ENCODE measurements at regions not wholly inside any gene's neighbourhood (a gene's known extent, or its start where the extent isn't known, plus 50 kb on each side); places are given as distances from the start of the nearest gene placed in this dataset.
A peak's percentile ranks its signal among the peaks of the same experiment; 100 is the strongest.

GRCh38 chr10:113473011-113473410, 79.8 kb upstream of the HABP2 start:
- DNase-seq = no peak
- Histone ChIP-seq H3K4ac (ENCODE audit: low read depth, low read length) (no peak overlapping the region), H3K23ac (ENCODE audit: low read length) (no peak overlapping the region)

GRCh38 chr10:113473851-113474250, 79.0 kb upstream of the HABP2 start:
- H2AK5ac ChIP-seq (ENCODE audit: low read length) = no peak overlapping the region
- DNase-seq = no peak
- H3K9ac ChIP-seq (ENCODE audit: low read length) = no peak overlapping the region
- no peak overlapping the region for H3K18ac ChIP-seq (ENCODE audit: low read length)
- no peak overlapping the region for H4K8ac ChIP-seq (ENCODE audit: low read depth, low read length)
- H3K4ac ChIP-seq (ENCODE audit: low read depth, low read length) = no peak overlapping the region
- no peak overlapping the region for H3K27ac ChIP-seq (ENCODE audit: low read depth, low read length)
- H3K79me1 ChIP-seq (ENCODE audit: low read length) = no peaks in the 10 kb centered on the region
- no peak overlapping the region for H2BK120ac ChIP-seq (ENCODE audit: low read depth, low read length)
- no peak overlapping the region for H2BK5ac ChIP-seq (ENCODE audit: low read length)
- H3K4me1 ChIP-seq (ENCODE audit: control insufficient read depth, low read depth, low read length) = peaks cover 12% of the 10 kb centered on the region
- no peaks in the 10 kb centered on the region for H3K27me3 ChIP-seq (ENCODE audit: insufficient read depth, low read length, poor library complexity)
- H2BK15ac ChIP-seq (replicated peaks; ENCODE audit: low read depth) = no peak overlapping the region
- no peak overlapping the region for H3K23ac ChIP-seq (ENCODE audit: low read length)
- no peaks in the 10 kb centered on the region for H3K79me2 ChIP-seq (ENCODE audit: control insufficient read depth, insufficient read depth, low read length)
- no CpG with 5 or more reads among the region's 3 CpGs for WGBS (ENCODE audit: extremely low coverage, insufficient coverage, low lambda C conversion rate)
- H3K4me3 ChIP-seq (ENCODE audit: low read length) = no peak overlapping the region
- no peaks in the 10 kb centered on the region for H3K36me3 ChIP-seq (ENCODE audit: control insufficient read depth, insufficient read depth, low read length)
- H3K56ac ChIP-seq (ENCODE audit: low read length) = no peak overlapping the region
- H4K5ac ChIP-seq (ENCODE audit: low read length) = no peak overlapping the region
- no peak overlapping the region for H3K4me2 ChIP-seq (ENCODE audit: low read length)

More at GRCh38 chr10:113473011-113473410, 79.8 kb upstream of the HABP2 start:
- H4K5ac ChIP-seq (ENCODE audit: low read length) = no peak overlapping the region
- no peaks in the 10 kb centered on the region for H3K79me1 ChIP-seq (ENCODE audit: low read length)
- H3K18ac ChIP-seq (ENCODE audit: low read length) = no peak overlapping the region
- H3K79me2 ChIP-seq (ENCODE audit: control insufficient read depth, insufficient read depth, low read length) = no peaks in the 10 kb centered on the region
- no peak overlapping the region for H4K8ac ChIP-seq (ENCODE audit: low read depth, low read length)
- H2BK5ac ChIP-seq (ENCODE audit: low read length) = no peak overlapping the region
- H3K27me3 ChIP-seq (ENCODE audit: insufficient read depth, low read length, poor library complexity) = no peaks in the 10 kb centered on the region
- no CpG with 5 or more reads among the region's 1 CpG for WGBS (ENCODE audit: extremely low coverage, insufficient coverage, low lambda C conversion rate)
- no peak overlapping the region for H3K4me3 ChIP-seq (ENCODE audit: low read length)
- H2BK120ac ChIP-seq (ENCODE audit: low read depth, low read length) = no peak overlapping the region
- H3K9ac ChIP-seq (ENCODE audit: low read length) = no peak overlapping the region
- peaks cover 12% of the 10 kb centered on the region for H3K4me1 ChIP-seq (ENCODE audit: control insufficient read depth, low read depth, low read length)
- H3K4me2 ChIP-seq (ENCODE audit: low read length) = no peak overlapping the region
- H3K36me3 ChIP-seq (ENCODE audit: control insufficient read depth, insufficient read depth, low read length) = no peaks in the 10 kb centered on the region
- no peak overlapping the region for H2AK5ac ChIP-seq (ENCODE audit: low read length)
- H3K27ac ChIP-seq (ENCODE audit: low read depth, low read length) = no peak overlapping the region
- H3K56ac ChIP-seq (ENCODE audit: low read length) = no peak overlapping the region
- no peak overlapping the region for H2BK15ac ChIP-seq (replicated peaks; ENCODE audit: low read depth)

- H3K18ac ChIP-seq (ENCODE audit: low read length) = no peak overlapping the region
- no peak overlapping the region for H3K4ac ChIP-seq (ENCODE audit: low read depth, low read length)
- no CpG with 5 or more reads among the region's 2 CpGs for WGBS (ENCODE audit: extremely low coverage, insufficient coverage, low lambda C conversion rate)
- no peaks in the 10 kb centered on the region for H3K27me3 ChIP-seq (ENCODE audit: insufficient read depth, low read length, poor library complexity)
- H2BK15ac ChIP-seq (replicated peaks; ENCODE audit: low read depth) = no peak overlapping the region
- H3K4me1 ChIP-seq (ENCODE audit: control insufficient read depth, low read depth, low read length) = peaks cover 12% of the 10 kb centered on the region
- no peak overlapping the region for H3K9ac ChIP-seq (ENCODE audit: low read length)
- H2BK5ac ChIP-seq (ENCODE audit: low read length) = no peak overlapping the region
- H2BK120ac ChIP-seq (ENCODE audit: low read depth, low read length) = no peak overlapping the region
- H2AK5ac ChIP-seq (ENCODE audit: low read length) = no peak overlapping the region
- H4K8ac ChIP-seq (ENCODE audit: low read depth, low read length) = no peak overlapping the region
- no peak overlapping the region for H3K23ac ChIP-seq (ENCODE audit: low read length)
- no peak overlapping the region for H4K5ac ChIP-seq (ENCODE audit: low read length)
- peak; percentile 75 for DNase-seq
- H3K79me2 ChIP-seq (ENCODE audit: control insufficient read depth, insufficient read depth, low read length) = no peaks in the 10 kb centered on the region
- H3K56ac ChIP-seq (ENCODE audit: low read length) = peak overlapping the region; percentile 58
- H3K36me3 ChIP-seq (ENCODE audit: control insufficient read depth, insufficient read depth, low read length) = no peaks in the 10 kb centered on the region
- H3K4me2 ChIP-seq (ENCODE audit: low read length) = no peak overlapping the region
- H3K27ac ChIP-seq (ENCODE audit: low read depth, low read length) = no peak overlapping the region
- no peaks in the 10 kb centered on the region for H3K79me1 ChIP-seq (ENCODE audit: low read length)
- no peak overlapping the region for H3K4me3 ChIP-seq (ENCODE audit: low read length)
These were observed 78.1 kb upstream of the HABP2 start for GRCh38 chr10:113474752-113475151.

- WGBS (ENCODE audit: extremely low coverage, insufficient coverage, low lambda C conversion rate) = no CpG with 5 or more reads among the region's 4 CpGs
- DNase-seq = peak; percentile 32
- no peak overlapping the region for H3K27ac ChIP-seq (ENCODE audit: low read depth, low read length)
These were observed 77.5 kb upstream of the HABP2 start for GRCh38 chr10:113475381-113475807.

GRCh38 chr10:113476191-113476590, 76.7 kb upstream of the HABP2 start:
- Histone ChIP-seq H3K18ac (ENCODE audit: low read length) (no peak overlapping the region), H3K79me1 (ENCODE audit: low read length) (no peaks in the 10 kb centered on the region), H4K5ac (ENCODE audit: low read length) (no peak overlapping the region), H3K56ac (ENCODE audit: low read length) (no peak overlapping the region), H2BK5ac (ENCODE audit: low read length) (no peak overlapping the region), H2BK15ac (replicated peaks; ENCODE audit: low read depth) (no peak overlapping the region), H3K23ac (ENCODE audit: low read length) (no peak overlapping the region), H3K9ac (ENCODE audit: low read length) (no peak overlapping the region), H3K27ac (ENCODE audit: low read depth, low read length) (no peak overlapping the region), H3K4ac (ENCODE audit: low read depth, low read length) (no peak overlapping the region), H3K27me3 (ENCODE audit: insufficient read depth, low read length, poor library complexity) (no peaks in the 10 kb centered on the region), H3K79me2 (ENCODE audit: control insufficient read depth, insufficient read depth, low read length) (no peaks in the 10 kb centered on the region), H3K4me1 (ENCODE audit: control insufficient read depth, low read depth, low read length) (peaks cover 10% of the 10 kb centered on the region), H2BK120ac (ENCODE audit: low read depth, low read length) (no peak overlapping the region), H3K4me3 (ENCODE audit: low read length) (no peak overlapping the region), H2AK5ac (ENCODE audit: low read length) (no peak overlapping the region), H3K36me3 (ENCODE audit: control insufficient read depth, insufficient read depth, low read length) (no peaks in the 10 kb centered on the region), H4K8ac (ENCODE audit: low read depth, low read length) (no peak overlapping the region), H3K4me2 (ENCODE audit: low read length) (no peak overlapping the region)
- no CpG with 5 or more reads among the region's 8 CpGs for WGBS (ENCODE audit: extremely low coverage, insufficient coverage, low lambda C conversion rate)
- no peak for DNase-seq

More at GRCh38 chr10:113475381-113475807, 77.5 kb upstream of the HABP2 start:
- Histone ChIP-seq H2BK120ac (ENCODE audit: low read depth, low read length) (no peak overlapping the region), H3K4me1 (ENCODE audit: control insufficient read depth, low read depth, low read length) (peaks cover 12% of the 10 kb centered on the region), H3K18ac (ENCODE audit: low read length) (no peak overlapping the region), H4K5ac (ENCODE audit: low read length) (no peak overlapping the region), H3K4ac (ENCODE audit: low read depth, low read length) (no peak overlapping the region), H2AK5ac (ENCODE audit: low read length) (no peak overlapping the region), H2BK15ac (replicated peaks; ENCODE audit: low read depth) (no peak overlapping the region), H3K4me3 (ENCODE audit: low read length) (no peak overlapping the region), H2BK5ac (ENCODE audit: low read length) (no peak overlapping the region), H4K8ac (ENCODE audit: low read depth, low read length) (no peak overlapping the region), H3K36me3 (ENCODE audit: control insufficient read depth, insufficient read depth, low read length) (no peaks in the 10 kb centered on the region), H3K23ac (ENCODE audit: low read length) (no peak overlapping the region), H3K56ac (ENCODE audit: low read length) (peak overlapping the region; percentile 58), H3K27me3 (ENCODE audit: insufficient read depth, low read length, poor library complexity) (no peaks in the 10 kb centered on the region), H3K79me2 (ENCODE audit: control insufficient read depth, insufficient read depth, low read length) (no peaks in the 10 kb centered on the region), H3K4me2 (ENCODE audit: low read length) (no peak overlapping the region), H3K9ac (ENCODE audit: low read length) (no peak overlapping the region), H3K79me1 (ENCODE audit: low read length) (no peaks in the 10 kb centered on the region)

- Histone ChIP-seq H3K4ac (ENCODE audit: low read depth, low read length) (no peak overlapping the region), H2BK5ac (ENCODE audit: low read length) (no peak overlapping the region), H4K5ac (ENCODE audit: low read length) (no peak overlapping the region), H3K27ac (ENCODE audit: low read depth, low read length) (no peak overlapping the region), H3K4me3 (ENCODE audit: low read length) (no peak overlapping the region), H3K18ac (ENCODE audit: low read length) (no peak overlapping the region), H2AK5ac (ENCODE audit: low read length) (no peak overlapping the region), H2BK120ac (ENCODE audit: low read depth, low read length) (no peak overlapping the region), H3K23ac (ENCODE audit: low read length) (no peak overlapping the region), H3K27me3 (ENCODE audit: insufficient read depth, low read length, poor library complexity) (no peaks in the 10 kb centered on the region), H3K36me3 (ENCODE audit: control insufficient read depth, insufficient read depth, low read length) (no peaks in the 10 kb centered on the region), H2BK15ac (replicated peaks; ENCODE audit: low read depth) (no peak overlapping the region), H3K79me1 (ENCODE audit: low read length) (no peaks in the 10 kb centered on the region), H3K4me1 (ENCODE audit: control insufficient read depth, low read depth, low read length) (peaks cover 10% of the 10 kb centered on the region), H3K79me2 (ENCODE audit: control insufficient read depth, insufficient read depth, low read length) (no peaks in the 10 kb centered on the region), H3K9ac (ENCODE audit: low read length) (no peak overlapping the region), H3K56ac (ENCODE audit: low read length) (no peak overlapping the region), H3K4me2 (ENCODE audit: low read length) (no peak overlapping the region), H4K8ac (ENCODE audit: low read depth, low read length) (no peak overlapping the region)
- DNase-seq = no peak
- no CpG with 5 or more reads among the region's 5 CpGs for WGBS (ENCODE audit: extremely low coverage, insufficient coverage, low lambda C conversion rate)
These were observed 76.2 kb upstream of the HABP2 start for GRCh38 chr10:113476673-113477072.

All from mesendoderm (in vitro differentiated cells).